Heart left ventricle (tissue), 13 donors: ENCODE measurements at regions not wholly inside any gene's neighbourhood (a gene's known extent, or its start where the extent isn't known, plus 50 kb on each side); places are given as distances from the start of the nearest gene placed in this dataset.

Experiments used
- POLR2A ChIP-seq, 2 donors: fragments of 450-650 bp; IDR thresholded peaks; one replicate each; pipeline ENCODE4 v1.6.1; 2017; ENCODE audit warnings: antibody characterized with exemption in 2 of 2, mild to moderate bottlenecking in 2 of 2, moderate library complexity in 2 of 2
- TF ChIP-seq, protein P1 (sequence below), 12 donors: fragments of 200-600 bp; sonication (generic) in 4 of 12; IDR thresholded peaks; one replicate each; pipeline versions ENCODE4 v1.5.0 to v1.8.0; 2018 to 2022; ENCODE audit warnings: antibody characterized with exemption in 12 of 12, mild to moderate bottlenecking in 5 of 12
- donor health status: ischemic (EF 13 %, LVEDD 7.1; RV severe dilation, severe dysfunction).
- donor health status: DM: no; HTN: yes; CAD: no.
- donor health status: DM: no; HTN: no; CAD: no.
- donor health status: ischemic (EF 25% LVEDD 6.9; RV normal size, moderate dysfunction).
- donor health status: ischemic (EF 25% LVEDD 5.7; RV mildly dilated, moderate dysfunction).
- donor health status: ischemic (EF 35%, LVEDD 5.7; RV mildly dilated, moderate dysfunction).
- donor health status: nonischemic (EF 11% LVEDD 7.7; RV severe dilation, severe dysfunction).
- donor health status: DM: yes; HTN: yes; CAD: no.
- donor health status: PGD.
- donor health status: ischemic (EF 29% LVEDD 5.4; RV normal size, mild dysfunction).
- donor health status: nonischemic (EF 23%, LVEDD 6.1; RV moderate dilation, normal function).

DNA sequence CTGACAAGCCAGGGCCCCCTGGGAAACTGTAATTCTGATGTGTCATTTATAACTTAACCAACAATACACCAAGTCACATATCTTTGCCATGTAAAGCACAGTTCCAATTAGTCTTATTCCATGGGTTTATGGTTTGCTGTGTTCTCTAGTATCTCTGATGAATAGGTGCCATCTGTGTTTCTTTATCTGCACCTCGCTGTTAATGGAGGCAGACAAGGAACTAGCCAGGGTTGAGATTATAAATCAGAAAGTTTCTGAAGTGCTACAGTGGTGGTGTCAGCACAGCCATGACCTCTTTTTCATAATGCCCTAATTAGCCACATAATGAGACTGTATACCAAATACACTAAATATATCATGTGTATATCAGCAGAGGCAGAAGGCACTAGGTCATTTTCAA is 866.4 kb downstream of the PLOD2 start:
- TF ChIP-seq POLR2A (IDR thresholded peaks at IDR 0.05): no peak
- TF ChIP-seq, protein P1, sequence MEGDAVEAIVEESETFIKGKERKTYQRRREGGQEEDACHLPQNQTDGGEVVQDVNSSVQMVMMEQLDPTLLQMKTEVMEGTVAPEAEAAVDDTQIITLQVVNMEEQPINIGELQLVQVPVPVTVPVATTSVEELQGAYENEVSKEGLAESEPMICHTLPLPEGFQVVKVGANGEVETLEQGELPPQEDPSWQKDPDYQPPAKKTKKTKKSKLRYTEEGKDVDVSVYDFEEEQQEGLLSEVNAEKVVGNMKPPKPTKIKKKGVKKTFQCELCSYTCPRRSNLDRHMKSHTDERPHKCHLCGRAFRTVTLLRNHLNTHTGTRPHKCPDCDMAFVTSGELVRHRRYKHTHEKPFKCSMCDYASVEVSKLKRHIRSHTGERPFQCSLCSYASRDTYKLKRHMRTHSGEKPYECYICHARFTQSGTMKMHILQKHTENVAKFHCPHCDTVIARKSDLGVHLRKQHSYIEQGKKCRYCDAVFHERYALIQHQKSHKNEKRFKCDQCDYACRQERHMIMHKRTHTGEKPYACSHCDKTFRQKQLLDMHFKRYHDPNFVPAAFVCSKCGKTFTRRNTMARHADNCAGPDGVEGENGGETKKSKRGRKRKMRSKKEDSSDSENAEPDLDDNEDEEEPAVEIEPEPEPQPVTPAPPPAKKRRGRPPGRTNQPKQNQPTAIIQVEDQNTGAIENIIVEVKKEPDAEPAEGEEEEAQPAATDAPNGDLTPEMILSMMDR (IDR thresholded peaks at IDR 0.05): no peak
